ENCODE measurements at regions not wholly inside any gene's neighbourhood (a gene's known extent, or its start where the extent isn't known, plus 50 kb on each side); places are given as distances from the start of the nearest gene placed in this dataset.

GRCh38 chr13:63189712-63190111 lies 1774.1 kb upstream of the PCDH20 start (continued):
- TF ChIP-seq ZNF280D (CRISPR knock-in tag; IDR thresholded peaks at IDR 0.05): no peak

GRCh38 chr13:63184693-63185092 lies 1769.0 kb upstream of the PCDH20 start:
- 0% methylated on average over 2 of the region's 2 CpGs for WGBS (ENCODE audit: low lambda C conversion rate)
- no TSS peak for BruUV-seq (replicated peaks)
- in situ Hi-C loops (cut with HindIII; ENCODE audit: extremely low pct_ligation_motif_present, low pct_unique_long_range_greater_than_20kb) (no loop called here), intact Hi-C loops (cut with micrococcal nuclease; ENCODE audit: unreplicated experiment) (no loop called here)
- ChIA-PET CTCF (ENCODE audit: low intra/inter-chr PET ratio, low total read pairs) (no interaction called here), POLR2A (no interaction called here)
- no peak overlapping the region for H2AFZ ChIP-seq (ENCODE audit: low read length)
- ATAC-seq: no peak
- H3K4me3 ChIP-seq (replicated peaks in 1 of 3; ENCODE audit: insufficient read depth in 1 of 3, low read depth in 2 of 3, low read length in 3 of 3): no peak overlapping the region
- TF ChIP-seq GMEB2 (CRISPR knock-in tag; IDR thresholded peaks at IDR 0.05; ENCODE audit: low read depth): no peak
- no peak for TF ChIP-seq NR0B2 (CRISPR knock-in tag; IDR thresholded peaks at IDR 0.05)
- TF ChIP-seq U2AF1 (optimal IDR thresholded peaks at IDR 0.05; ENCODE audit: low read depth, low read length): no peak
- TF ChIP-seq PCBP1 (IDR thresholded peaks at IDR 0.05; ENCODE audit: borderline replicate concordance, low read depth, low read length): no peak
- TF ChIP-seq ATF2 (CRISPR knock-in tag; IDR thresholded peaks at IDR 0.05): no peak
- no peak for TF ChIP-seq ZNF737 (CRISPR knock-in tag; IDR thresholded peaks at IDR 0.05; ENCODE audit: borderline replicate concordance)
- TF ChIP-seq ZNF225 (CRISPR knock-in tag; IDR thresholded peaks at IDR 0.05): no peak
- H3K27me3 ChIP-seq (ENCODE audit: control insufficient read depth in 1 of 2, insufficient read depth in 2 of 2, low read length in 2 of 2): no peaks in the 10 kb centered on the region
- H3K27ac ChIP-seq (ENCODE audit: extremely low read length, insufficient read depth, low read length): no peak overlapping the region
- H3K9ac ChIP-seq (ENCODE audit: insufficient read depth, low read depth, low read length): no peak overlapping the region
- no peak overlapping the region for H3K4me2 ChIP-seq (ENCODE audit: low read depth, low read length)
- H3K9me3 ChIP-seq (ENCODE audit: low read length): no peaks in the 10 kb centered on the region; the same call in 1 of the 2 replicates
- no peaks in the 10 kb centered on the region for H3K79me2 ChIP-seq (ENCODE audit: insufficient read depth, low read length)
- H4K20me1 ChIP-seq (ENCODE audit: insufficient read depth, low read length): no peaks in the 10 kb centered on the region
- FAIRE-seq: no peak
- no peaks in the 10 kb centered on the region for H3K4me1 ChIP-seq (ENCODE audit: insufficient read depth, low read length)
- peak; percentile 2 for DNase-seq (ENCODE audit: low spot score)
- no peaks in the 10 kb centered on the region for H3K36me3 ChIP-seq (replicated peaks in 1 of 2; ENCODE audit: control insufficient read depth in 1 of 2, insufficient read depth in 2 of 2, low read length in 2 of 2)
